K562 (cell line): ENCODE measurements at regions not wholly inside any gene's neighbourhood (a gene's known extent, or its start where the extent isn't known, plus 50 kb on each side); places are given as distances from the start of the nearest gene placed in this dataset.

Source experiments
- ARID1B ChIP-seq: fragments of 450-650 bp; IDR thresholded peaks from 2 replicates; pipeline ENCODE4 v1.6.1; 2016; ENCODE audit warnings: antibody characterized with exemption, mild to moderate bottlenecking, inconsistent platforms
- CBFA2T2 ChIP-seq: fragments of 450-650 bp; conservative IDR thresholded peaks from 2 replicates; pipeline ENCODE4 v1.6.1; 2017; ENCODE audit warnings: mild to moderate bottlenecking
- DIDO1 ChIP-seq: fragments of 450-650 bp; IDR thresholded peaks from 2 replicates; pipeline ENCODE4 v1.6.1; 2016; ENCODE audit warnings: low read depth, missing biosample characterization, missing genetic modification characterization
- EGR1 ChIP-seq: fragments of 450-650 bp; conservative IDR thresholded peaks from 2 replicates; pipeline ENCODE4 v1.6.1; 2017; ENCODE audit warnings: mild to moderate bottlenecking
- ELK3 ChIP-seq: fragments of 450-650 bp; formaldehyde crosslinking; IDR thresholded peaks from 2 replicates; pipeline ENCODE4 v1.4.0; 2020; ENCODE audit warnings: mild to moderate bottlenecking
- FOXA1 ChIP-seq: fragments of 450-650 bp; IDR thresholded peaks from 2 replicates; pipeline ENCODE4 v1.6.1; 2016; ENCODE audit warnings: mild to moderate bottlenecking, borderline replicate concordance
- FOXK1 ChIP-seq: sonication (generic); formaldehyde crosslinking; IDR thresholded peaks from 2 replicates; pipeline ENCODE4 v1.8.0; 2022; ENCODE audit warnings: missing genetic modification reagents, mild to moderate bottlenecking, borderline replicate concordance
- HLTF ChIP-seq: fragments of 450-650 bp; IDR thresholded peaks from 2 replicates; pipeline ENCODE4 v1.6.1; 2016
- KDM2B ChIP-seq: fragments of 250-450 bp; sonication (Bioruptor Pico); IDR thresholded peaks from 2 replicates; pipeline ENCODE4 v1.8.0; 2021; ENCODE audit warnings: mild to moderate bottlenecking, moderate library complexity
- LARP7 ChIP-seq: fragments of 450-650 bp; IDR thresholded peaks from 2 replicates; pipeline ENCODE4 v1.6.1; 2016
- NELFE ChIP-seq: IDR thresholded peaks from 2 replicates; pipeline ENCODE4 v1.6.1; 2011; ENCODE audit warnings: mild to moderate bottlenecking; ENCODE audit not compliant: insufficient read depth, insufficient read length
- NUFIP1 ChIP-seq: fragments of 450-650 bp; IDR thresholded peaks from 2 replicates; pipeline ENCODE4 v1.6.1; 2018; ENCODE audit not compliant: partially characterized antibody
- POLR3G ChIP-seq: IDR thresholded peaks from 2 replicates; pipeline ENCODE4 v1.6.1; 2011; ENCODE audit not compliant: insufficient read length, insufficient replicate concordance; ENCODE audit errors: extremely low read depth
- SUPT5H ChIP-seq: fragments of 450-650 bp; IDR thresholded peaks from 2 replicates; pipeline ENCODE4 v1.6.1; 2016
- TAF9B ChIP-seq: fragments of 450-650 bp; IDR thresholded peaks from 2 replicates; pipeline ENCODE4 v1.6.1; 2018; ENCODE audit warnings: mild to moderate bottlenecking; ENCODE audit not compliant: partially characterized antibody
- TRIM24 ChIP-seq, 2 experiments: fragments of 450-650 bp; IDR thresholded peaks; 2 replicates each; pipeline ENCODE4 v1.6.1; 2016
- ZFP30 ChIP-seq: fragments of 250-450 bp; sonication (Bioruptor Pico); IDR thresholded peaks from 2 replicates; pipeline ENCODE4 v1.8.0; 2022; ENCODE audit warnings: moderate library complexity, mild to moderate bottlenecking, inconsistent platforms, borderline replicate concordance
- ZNF407 ChIP-seq: fragments of 450-650 bp; IDR thresholded peaks from 2 replicates; pipeline ENCODE4 v1.6.1; 2016; ENCODE audit warnings: low read depth
- ZNF431 ChIP-seq: sonication (generic); formaldehyde crosslinking; IDR thresholded peaks from 2 replicates; pipeline ENCODE4 v1.8.0; 2022; ENCODE audit warnings: mild to moderate bottlenecking, missing genetic modification reagents
- TF ChIP-seq, protein P1 (sequence below): sonication (generic); formaldehyde crosslinking; IDR thresholded peaks from 2 replicates; pipeline ENCODE4 v1.8.0; 2022; ENCODE audit warnings: mild to moderate bottlenecking, missing genetic modification reagents, borderline replicate concordance

- TF ChIP-seq ZNF407 (no peak), EGR1 (no peak), POLR3G (no peak), NUFIP1 (no peak), FOXA1 (no peak), TRIM24 (IDR thresholded peaks at IDR 0.05) (peak; percentile 38 to 41; a peak in 2 of 4 replicates), NELFE (no peak), ZFP30 (CRISPR knock-in tag) (no peak), HLTF (no peak), FOXK1 (no peak), CBFA2T2 (peak; percentile 75), ARID1B (peak; percentile 84), ZNF431 (no peak), TAF9B (no peak), LARP7 (no peak), KDM2B (CRISPR knock-in tag) (no peak), DIDO1 (no peak), ELK3 (no peak), SUPT5H (no peak)
- TF ChIP-seq, protein P1, sequence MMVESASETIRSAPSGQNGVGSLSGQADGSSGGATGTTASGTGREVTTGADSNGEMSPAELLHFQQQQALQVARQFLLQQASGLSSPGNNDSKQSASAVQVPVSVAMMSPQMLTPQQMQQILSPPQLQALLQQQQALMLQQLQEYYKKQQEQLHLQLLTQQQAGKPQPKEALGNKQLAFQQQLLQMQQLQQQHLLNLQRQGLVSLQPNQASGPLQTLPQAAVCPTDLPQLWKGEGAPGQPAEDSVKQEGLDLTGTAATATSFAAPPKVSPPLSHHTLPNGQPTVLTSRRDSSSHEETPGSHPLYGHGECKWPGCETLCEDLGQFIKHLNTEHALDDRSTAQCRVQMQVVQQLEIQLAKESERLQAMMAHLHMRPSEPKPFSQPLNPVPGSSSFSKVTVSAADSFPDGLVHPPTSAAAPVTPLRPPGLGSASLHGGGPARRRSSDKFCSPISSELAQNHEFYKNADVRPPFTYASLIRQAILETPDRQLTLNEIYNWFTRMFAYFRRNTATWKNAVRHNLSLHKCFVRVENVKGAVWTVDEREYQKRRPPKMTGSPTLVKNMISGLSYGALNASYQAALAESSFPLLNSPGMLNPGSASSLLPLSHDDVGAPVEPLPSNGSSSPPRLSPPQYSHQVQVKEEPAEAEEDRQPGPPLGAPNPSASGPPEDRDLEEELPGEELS: no peak
Observed at GRCh38 chr12:33678221-33678964, 238.8 kb upstream of the SYT10 start (continued).
